H1 (cell line): ENCODE measurements at regions not wholly inside any gene's neighbourhood (a gene's known extent, or its start where the extent isn't known, plus 50 kb on each side); places are given as distances from the start of the nearest gene placed in this dataset.

ENCODE experiments used
- CBX8 ChIP-seq: fragments of 300-800, 300-1000 bp; sonication (generic); IDR thresholded peaks from 2 replicates; pipeline ENCODE4 v1.7.1; 2016; ENCODE audit warnings: low read depth, low read length, borderline replicate concordance
- POLR2AphosphoS5 ChIP-seq: IDR thresholded peaks from 2 replicates; pipeline ENCODE4 v1.6.1; 2011; ENCODE audit warnings: low read depth, low read length
- RBBP5 ChIP-seq: IDR thresholded peaks from 2 replicates; pipeline ENCODE4 v1.7.1; 2012; ENCODE audit warnings: low read depth, mild to moderate bottlenecking, inconsistent platforms, low read length, moderate library complexity, borderline replicate concordance
- SIX5 ChIP-seq: IDR thresholded peaks from 2 replicates; pipeline ENCODE4 v1.6.1; 2011; ENCODE audit warnings: mild to moderate bottlenecking, low read depth, low read length

DNA sequence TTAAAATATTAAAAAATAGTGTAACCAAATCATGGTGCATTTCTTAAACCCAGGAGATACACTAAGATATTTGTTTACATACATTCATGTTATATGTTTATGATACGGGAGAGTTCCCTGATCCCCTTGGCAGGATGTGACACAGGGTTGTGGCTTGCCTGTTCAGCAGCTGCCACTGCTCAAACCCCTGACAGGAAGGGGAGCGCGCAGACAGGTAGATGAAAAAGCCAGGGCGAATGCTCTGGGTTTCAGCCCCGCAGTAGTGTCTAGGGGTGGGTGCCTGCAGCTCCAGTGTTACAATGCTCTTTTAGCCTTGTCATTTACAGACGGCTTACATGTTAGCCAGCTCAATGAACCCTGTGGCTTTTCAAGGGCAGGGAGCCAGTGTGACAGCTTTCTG, 1343.8 kb upstream of the IGFBP7 start (continued):
- TF ChIP-seq RBBP5 (no peak), SIX5 (no peak), POLR2AphosphoS5 (no peak), CBX8 (no peak)
